Inflammatory macrophage treated with lipopolysaccharide for 1 hour (primary cell): ENCODE measurements at regions not wholly inside any gene's neighbourhood (a gene's known extent, or its start where the extent isn't known, plus 50 kb on each side); places are given as distances from the start of the nearest gene placed in this dataset.
"Not testable (repeated sequence)": the region's sequence is repeated elsewhere in the genome, so short reads cannot be mapped to it uniquely, and the experiment has no call there.

ENCODE experiments used
- DNase-seq, 2 donors: peaks; one replicate each; pipeline ENCODE4 v3.0.0-alpha.2; 2020 to 2022

DNA sequence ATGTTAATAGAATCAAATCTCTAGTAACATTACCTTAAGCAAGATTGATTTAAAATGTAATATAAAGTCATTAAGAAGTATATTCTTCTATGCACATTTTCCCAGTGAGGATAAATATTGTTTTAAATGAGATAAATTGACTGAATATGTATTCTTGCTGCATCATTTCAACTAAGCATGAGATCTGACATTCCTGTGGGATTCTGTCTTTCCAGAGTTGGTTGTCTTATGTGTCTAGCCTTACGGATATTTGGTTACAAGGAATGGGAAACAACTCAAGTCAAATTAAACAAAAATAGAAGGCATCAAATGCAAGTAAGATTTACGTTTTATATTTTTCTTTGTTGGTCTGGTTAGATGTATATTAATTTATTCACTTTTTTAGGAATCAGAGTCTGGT, 287.5 kb downstream of the PTGER3 start:
- DNase-seq: no peak

DNA sequence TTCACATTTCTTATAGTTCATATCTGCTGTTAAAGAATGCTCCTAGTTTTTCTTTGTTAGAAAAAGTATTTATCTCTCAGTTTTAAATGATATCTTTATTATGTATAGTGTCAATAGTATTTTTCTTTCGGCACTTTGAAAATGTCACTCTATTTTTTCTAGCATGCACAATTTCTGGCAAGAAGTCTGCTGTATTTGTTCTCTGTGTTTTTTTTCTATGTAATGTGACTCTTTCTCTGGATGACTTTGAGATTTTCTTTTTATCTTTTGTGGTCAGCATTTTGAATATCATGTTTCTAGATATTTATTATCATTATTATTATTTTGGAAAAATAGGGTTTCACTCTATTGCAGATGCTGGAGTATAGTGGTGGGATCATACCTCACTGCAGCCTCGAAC, 285.2 kb downstream of the PTGER3 start:
- DNase-seq: no peak

DNA sequence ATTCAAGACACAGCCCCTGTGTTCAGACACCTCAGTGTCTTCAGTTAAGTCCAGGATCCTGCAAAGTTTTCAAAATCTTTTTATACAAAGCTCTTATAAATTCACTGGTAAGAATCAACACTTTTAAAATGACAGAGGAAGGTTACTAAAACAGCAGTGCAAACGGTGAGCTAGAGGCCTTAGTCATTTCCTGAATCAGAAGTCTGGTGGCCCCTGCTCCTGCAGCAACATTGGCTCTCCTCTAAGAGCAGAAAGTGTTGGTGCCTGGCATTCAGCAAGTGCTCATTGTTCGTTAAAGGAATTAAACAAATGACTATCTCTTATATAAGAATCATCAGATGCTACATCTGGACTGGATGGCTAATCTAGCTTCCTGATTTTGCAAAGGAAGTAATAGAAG, 282.9 kb downstream of the PTGER3 start:
- DNase-seq: no peak

DNA sequence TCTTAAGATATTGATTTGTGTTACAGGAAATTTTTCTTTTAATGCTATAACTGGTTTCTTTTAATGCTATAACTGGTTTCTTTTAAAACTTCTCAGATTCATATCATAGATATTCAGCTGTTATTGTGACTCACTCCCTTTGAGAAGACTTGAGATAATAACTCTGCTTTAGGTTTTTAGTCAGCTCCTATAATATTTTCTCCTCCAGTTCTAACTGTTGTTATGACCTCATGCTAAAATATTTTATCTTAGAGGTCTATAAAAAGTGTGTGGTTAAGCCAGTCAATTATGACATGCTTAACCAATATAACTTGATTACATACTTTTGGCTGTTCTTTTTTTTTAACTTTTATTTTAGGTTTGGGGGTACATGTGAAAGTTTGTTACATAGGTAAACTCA, 280.2 kb downstream of the PTGER3 start:
- DNase-seq: no peak

- DNase-seq: no peak
These were observed 279.4 kb downstream of the PTGER3 start for GRCh38 chr1:70768216-70768615.

- DNase-seq: no peak
These were observed 269.4 kb downstream of the PTGER3 start for GRCh38 chr1:70778056-70778762.

DNA sequence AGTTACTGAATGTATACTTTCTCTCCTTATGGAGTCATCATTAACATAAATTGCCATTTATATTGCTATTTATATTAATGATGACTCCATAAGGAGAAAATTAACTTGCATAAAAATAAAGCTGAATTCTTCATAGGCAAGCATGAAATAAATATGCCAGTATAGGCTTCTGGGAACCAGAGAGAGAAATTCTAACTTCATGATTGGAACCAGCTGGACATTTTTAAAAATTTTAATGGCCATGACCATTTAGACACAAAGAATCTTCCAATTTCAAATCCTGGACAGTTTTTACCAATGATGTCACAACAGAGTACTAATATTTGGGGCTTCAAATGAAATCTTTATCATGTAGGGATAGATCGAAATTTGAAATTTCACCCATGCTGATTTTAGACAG, 268.7 kb downstream of the PTGER3 start:
- DNase-seq: no peak

GRCh38 chr1:70779571-70779970, 268.0 kb downstream of the PTGER3 start:
- no peak for DNase-seq

DNA sequence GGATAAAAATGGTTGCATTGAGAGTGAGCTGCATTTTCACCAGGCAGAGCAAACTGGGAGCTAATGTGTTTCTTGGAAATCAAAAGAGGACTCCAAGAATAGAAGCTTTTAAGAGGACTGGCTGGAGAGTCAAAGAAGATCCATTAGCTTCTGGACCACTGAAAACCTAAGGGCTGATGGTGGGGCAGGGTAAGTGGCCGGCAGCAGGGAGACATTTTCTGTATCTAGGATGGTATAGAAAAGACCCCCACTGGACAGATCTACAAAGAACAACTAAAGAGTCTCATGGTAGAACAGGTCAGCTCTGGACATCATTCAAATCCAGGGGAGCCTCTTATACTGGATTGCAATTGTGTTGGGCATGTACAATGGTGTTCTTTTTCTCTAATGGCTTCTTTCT, 262.3 kb downstream of the PTGER3 start:
- no peak for DNase-seq

GRCh38 chr1:70790232-70790923, 257.2 kb downstream of the PTGER3 start:
- no peak for DNase-seq

DNA sequence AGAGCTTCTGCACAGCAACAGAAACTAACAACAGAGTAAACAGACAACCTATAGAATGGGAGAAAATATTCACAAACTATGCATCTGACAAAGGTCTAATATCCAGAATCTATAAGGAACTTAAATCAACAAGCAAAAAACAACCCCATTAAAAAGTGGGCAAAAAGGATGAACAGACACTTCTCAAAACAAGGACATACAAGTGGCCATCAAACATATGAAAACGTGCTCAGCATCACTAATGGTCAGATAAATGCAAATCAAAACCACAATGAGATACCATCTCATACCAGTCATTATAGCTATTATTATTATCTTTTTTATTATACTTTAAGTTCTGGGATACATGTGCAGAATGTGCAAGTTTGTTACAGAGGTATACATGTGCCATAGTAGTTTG, 252.6 kb downstream of the PTGER3 start:
- DNase-seq: not testable (repeated sequence)

DNA sequence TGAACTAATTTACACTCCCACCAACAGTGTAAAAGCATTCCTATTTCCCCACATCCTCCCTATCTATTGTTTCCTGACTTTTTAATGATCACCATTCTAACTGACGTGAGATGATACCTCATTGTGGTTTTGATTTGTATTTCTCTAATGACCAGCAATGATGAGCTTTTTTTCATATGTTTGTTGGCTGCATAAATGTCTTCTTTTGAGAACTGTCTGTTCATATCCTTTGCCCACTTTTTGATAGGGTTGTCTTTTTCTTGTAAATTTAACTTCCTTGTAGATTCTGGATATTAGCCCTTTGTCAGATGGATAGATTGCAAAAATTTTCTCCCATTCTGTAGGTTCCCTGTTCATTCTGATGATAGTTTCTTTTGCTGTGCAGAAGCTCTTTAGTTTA, 251.3 kb downstream of the PTGER3 start:
- not testable (repeated sequence) for DNase-seq

GRCh38 chr1:70802625-70803024, 245.0 kb downstream of the PTGER3 start:
- DNase-seq: not testable (repeated sequence)

- no peak for DNase-seq
These were observed 242.0 kb downstream of the PTGER3 start for GRCh38 chr1:70805641-70806040.

DNA sequence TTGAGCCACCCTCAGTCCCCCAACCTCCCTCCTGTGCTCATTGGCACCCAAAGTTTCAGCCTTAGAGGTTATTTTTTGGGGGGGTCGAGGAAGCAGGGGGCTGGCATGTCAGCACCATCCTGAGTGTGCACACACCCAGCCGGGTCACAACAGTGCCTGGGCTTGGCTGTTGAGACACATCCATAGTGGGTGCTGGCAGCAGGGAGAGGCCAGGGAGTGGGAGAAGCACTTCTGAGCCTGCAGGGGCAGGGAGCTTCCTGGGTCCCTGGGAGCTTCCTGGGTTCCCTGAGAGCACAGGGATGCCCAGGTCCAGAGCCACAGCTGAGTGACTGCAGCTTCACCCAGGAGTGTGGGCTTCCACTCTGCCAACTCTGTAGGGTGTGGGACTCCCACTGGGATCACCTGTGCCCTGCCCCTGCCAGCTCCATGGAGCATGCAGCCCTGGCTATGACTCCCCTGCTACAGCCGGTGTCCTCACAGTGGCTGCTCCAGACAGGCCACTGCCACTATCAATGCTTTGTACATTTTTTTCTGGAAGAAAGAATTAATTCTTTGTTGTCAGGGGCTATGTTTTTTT, 240.4 kb downstream of the PTGER3 start:
- no peak for DNase-seq

DNA sequence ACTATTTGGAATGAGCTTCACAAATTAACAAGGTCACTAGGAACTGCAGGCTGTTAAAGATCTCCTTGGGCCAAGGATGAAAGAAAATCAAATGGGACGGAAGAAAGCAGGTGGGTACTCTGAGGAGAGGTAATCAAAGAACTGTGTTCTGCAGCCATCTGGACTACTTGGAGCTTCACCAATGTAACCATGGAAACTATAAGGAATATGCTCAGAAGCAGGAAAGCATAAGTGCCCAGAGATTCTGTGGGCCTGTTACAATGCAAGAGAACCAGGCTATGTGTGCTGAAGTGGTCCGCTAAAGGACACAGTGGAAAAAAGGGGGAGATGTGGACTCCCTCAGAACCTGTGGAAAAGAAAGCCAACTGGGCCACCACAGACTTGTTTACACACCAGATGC, 238.5 kb downstream of the PTGER3 start:
- DNase-seq: no peak

DNA sequence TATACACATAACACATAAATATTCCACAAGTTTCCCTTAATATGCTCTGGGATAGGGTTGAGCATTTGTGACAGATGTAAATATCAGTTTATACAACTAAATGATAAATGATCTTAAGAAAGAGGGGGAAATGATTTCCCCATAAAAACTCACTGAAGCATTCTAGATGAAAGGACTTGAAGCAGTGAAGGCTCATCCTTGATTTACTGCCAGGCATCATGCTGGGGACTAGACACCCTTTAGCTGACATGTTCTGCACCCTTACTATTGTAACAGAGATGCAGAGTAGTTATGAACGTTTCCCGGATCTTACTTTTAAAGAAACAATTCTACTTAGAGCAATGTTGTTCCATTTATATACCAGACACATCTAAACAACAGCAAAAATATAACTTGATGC, 235.8 kb downstream of the PTGER3 start:
- DNase-seq: no peak

GRCh38 chr1:70812442-70813109, 235.0 kb downstream of the PTGER3 start:
- no peak for DNase-seq

DNA sequence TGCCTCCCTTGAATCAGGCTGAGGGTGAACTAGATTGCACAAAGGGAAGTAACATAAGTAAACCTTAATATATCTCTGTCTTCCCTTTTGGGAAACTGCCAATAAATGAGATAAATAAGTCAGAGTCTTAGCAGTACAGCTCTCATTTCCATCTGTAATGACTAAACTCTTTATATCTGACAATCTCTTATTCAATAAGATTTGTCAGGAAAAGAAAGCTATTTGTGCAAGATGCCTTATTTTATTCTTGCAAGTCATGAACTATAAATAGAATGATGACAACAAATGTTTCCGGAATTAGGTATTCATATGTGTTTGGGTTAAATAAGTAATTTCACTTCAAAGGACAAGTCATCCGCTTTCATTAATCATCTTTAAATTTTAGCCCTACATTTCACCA, 229.2 kb downstream of the PTGER3 start:
- DNase-seq: peak; percentile 23 to 57

GRCh38 chr1:70819231-70819630, 228.4 kb downstream of the PTGER3 start:
- no peak for DNase-seq

DNA sequence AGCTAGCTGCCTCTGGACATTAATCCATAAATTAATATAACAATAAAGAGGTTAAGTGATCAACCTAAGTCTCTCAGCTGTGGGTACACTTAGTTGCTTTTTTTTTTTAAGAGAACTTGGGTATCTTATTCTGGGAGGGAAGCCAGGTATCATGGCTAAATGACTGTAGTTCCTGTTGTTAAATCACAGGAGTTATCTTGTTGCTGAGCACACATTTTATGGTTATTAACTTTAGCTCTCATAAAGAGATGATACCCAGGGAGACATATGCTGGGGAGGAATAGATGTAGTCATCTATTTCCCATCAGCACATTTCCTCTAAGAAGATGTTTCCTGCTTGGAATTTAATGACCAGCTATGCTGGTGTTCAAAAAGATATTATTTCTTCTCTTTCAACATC, 227.8 kb downstream of the PTGER3 start:
- DNase-seq: no peak

- peak; percentile 30 to 57 for DNase-seq
These were observed 227.2 kb downstream of the PTGER3 start for GRCh38 chr1:70820396-70820795.

GRCh38 chr1:70820995-70821394, 226.6 kb downstream of the PTGER3 start:
- DNase-seq: no peak

- DNase-seq: no peak
These were observed 221.2 kb downstream of the PTGER3 start for GRCh38 chr1:70826428-70826827.
